Astrocyte (in vitro differentiated cells and primary cell): ENCODE measurements at regions not wholly inside any gene's neighbourhood (a gene's known extent, or its start where the extent isn't known, plus 50 kb on each side); places are given as distances from the start of the nearest gene placed in this dataset.

Experiments used
- DNase-seq: peaks from one replicate; pipeline ENCODE4 v3.0.0-alpha.2; 2010; ENCODE audit warnings: low read depth
- FAIRE-seq: peaks from 2 replicates; lab custom pipeline; 2011; peaks lifted over from hg19 to GRCh38; lab: Jason Lieb, UNC
- H2AFZ ChIP-seq: 2 replicates; pipeline ENCODE4 v1.6.0; 2012; ENCODE audit warnings: low read depth, low read length, inconsistent platforms
- H3K27ac ChIP-seq: 2 replicates; pipeline ENCODE4 v1.5.1; 2011; ENCODE audit warnings: low read depth, low read length, inconsistent platforms
- H3K27me3 ChIP-seq: 2 replicates; pipeline ENCODE4 v1.6.0; 2011; ENCODE audit warnings: low read length, inconsistent platforms; ENCODE audit not compliant: insufficient read depth
- H3K36me3 ChIP-seq: 2 replicates; pipeline ENCODE4 v1.5.1; 2011; ENCODE audit warnings: low read length, inconsistent platforms; ENCODE audit not compliant: insufficient read depth
- H3K4me1 ChIP-seq: 2 replicates; pipeline ENCODE4 v1.5.1; 2011; ENCODE audit warnings: low read length, inconsistent platforms; ENCODE audit not compliant: insufficient read depth
- H3K4me2 ChIP-seq: 2 replicates; pipeline ENCODE4 v1.6.0; 2012; ENCODE audit warnings: low read length, inconsistent platforms
- H3K4me3 ChIP-seq: 2 replicates; pipeline ENCODE4 v1.5.1; 2011; ENCODE audit warnings: low read depth, mild to moderate bottlenecking, low read length, inconsistent platforms; ENCODE audit not compliant: insufficient read depth
- H3K79me2 ChIP-seq: 2 replicates; pipeline ENCODE4 v1.6.0; 2012; ENCODE audit warnings: mild to moderate bottlenecking, low read length, inconsistent platforms; ENCODE audit not compliant: insufficient read depth
- H3K9ac ChIP-seq: 2 replicates; pipeline ENCODE4 v1.6.0; 2012; ENCODE audit warnings: mild to moderate bottlenecking, low read length, inconsistent platforms
- H3K9me3 ChIP-seq: 2 replicates; pipeline ENCODE4 v1.5.1; 2012; ENCODE audit warnings: low read depth, mild to moderate bottlenecking, low read length, inconsistent platforms; ENCODE audit not compliant: insufficient read depth
- H4K20me1 ChIP-seq: 2 replicates; pipeline ENCODE4 v1.6.0; 2012; ENCODE audit warnings: low read length, inconsistent platforms; ENCODE audit not compliant: insufficient read depth
- H3K27ac Mint-ChIP-seq: one replicate; pipeline ENCODE4 v1.8.0; 2021; ENCODE audit warnings: mild to moderate bottlenecking, mixed read lengths; ENCODE audit not compliant: unreplicated experiment
- H3K27me3 Mint-ChIP-seq: one replicate; pipeline ENCODE4 v1.8.0; 2021; ENCODE audit warnings: low read depth, mixed read lengths; ENCODE audit not compliant: unreplicated experiment
- H3K36me3 Mint-ChIP-seq: one replicate; pipeline ENCODE4 v1.8.0; 2021; ENCODE audit warnings: low read depth, mixed read lengths; ENCODE audit not compliant: unreplicated experiment
- H3K4me1 Mint-ChIP-seq: one replicate; pipeline ENCODE4 v1.8.0; 2021; ENCODE audit warnings: low read depth, mixed read lengths; ENCODE audit not compliant: unreplicated experiment
- H3K4me3 Mint-ChIP-seq: one replicate; pipeline ENCODE4 v1.8.0; 2021; ENCODE audit warnings: mild to moderate bottlenecking, moderate library complexity, mixed read lengths; ENCODE audit not compliant: unreplicated experiment
- H3K9me3 Mint-ChIP-seq: one replicate; pipeline ENCODE4 v1.8.0; 2021; ENCODE audit warnings: mild to moderate bottlenecking, mixed read lengths; ENCODE audit not compliant: unreplicated experiment
- EZH2 ChIP-seq: IDR thresholded peaks from 2 replicates; pipeline ENCODE4 v1.6.1; 2012; ENCODE audit warnings: mild to moderate bottlenecking, low read length, inconsistent platforms; ENCODE audit not compliant: insufficient read depth
- TF ChIP-seq, protein P1 (sequence below): IDR thresholded peaks from 2 replicates; pipeline ENCODE4 v1.5.1; 2011; ENCODE audit warnings: low read depth, mild to moderate bottlenecking, inconsistent platforms, low read length, moderate library complexity; ENCODE audit not compliant: insufficient read depth

DNA sequence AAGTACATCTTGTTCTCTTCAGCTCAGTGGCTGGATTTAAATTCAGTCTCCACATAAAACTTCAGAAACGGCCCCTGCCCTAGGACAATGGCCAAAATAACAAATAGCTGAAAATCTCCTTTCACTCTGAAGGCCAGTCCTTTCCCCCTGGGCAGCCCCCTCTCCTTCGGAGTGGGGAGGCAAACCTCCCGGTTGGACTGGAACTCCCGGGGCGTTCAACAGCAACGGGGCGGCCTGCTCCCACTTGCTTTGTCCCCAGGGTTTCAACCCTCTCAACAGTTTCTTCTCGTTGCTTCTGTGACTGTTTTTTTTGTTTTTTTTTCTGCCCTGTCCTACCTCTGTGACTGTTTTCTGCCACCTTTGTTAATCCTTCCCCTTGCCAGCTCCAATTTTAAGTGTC lies 102.6 kb upstream of the DUSP22 start:
- H3K9me3 ChIP-seq = no peaks in the 10 kb centered on the region
- no peak for FAIRE-seq
- no peak overlapping the region for H3K27ac Mint-ChIP-seq
- H3K79me2 ChIP-seq = no peaks in the 10 kb centered on the region
- no peak overlapping the region for H2AFZ ChIP-seq
- H3K4me2 ChIP-seq = no peak overlapping the region
- H4K20me1 ChIP-seq = no peaks in the 10 kb centered on the region
- H3K4me3 ChIP-seq = no peak overlapping the region
- no peaks in the 10 kb centered on the region for H3K36me3 ChIP-seq
- no peak overlapping the region for H3K4me3 Mint-ChIP-seq
- H3K9ac ChIP-seq = no peak overlapping the region
- TF ChIP-seq, protein P1, sequence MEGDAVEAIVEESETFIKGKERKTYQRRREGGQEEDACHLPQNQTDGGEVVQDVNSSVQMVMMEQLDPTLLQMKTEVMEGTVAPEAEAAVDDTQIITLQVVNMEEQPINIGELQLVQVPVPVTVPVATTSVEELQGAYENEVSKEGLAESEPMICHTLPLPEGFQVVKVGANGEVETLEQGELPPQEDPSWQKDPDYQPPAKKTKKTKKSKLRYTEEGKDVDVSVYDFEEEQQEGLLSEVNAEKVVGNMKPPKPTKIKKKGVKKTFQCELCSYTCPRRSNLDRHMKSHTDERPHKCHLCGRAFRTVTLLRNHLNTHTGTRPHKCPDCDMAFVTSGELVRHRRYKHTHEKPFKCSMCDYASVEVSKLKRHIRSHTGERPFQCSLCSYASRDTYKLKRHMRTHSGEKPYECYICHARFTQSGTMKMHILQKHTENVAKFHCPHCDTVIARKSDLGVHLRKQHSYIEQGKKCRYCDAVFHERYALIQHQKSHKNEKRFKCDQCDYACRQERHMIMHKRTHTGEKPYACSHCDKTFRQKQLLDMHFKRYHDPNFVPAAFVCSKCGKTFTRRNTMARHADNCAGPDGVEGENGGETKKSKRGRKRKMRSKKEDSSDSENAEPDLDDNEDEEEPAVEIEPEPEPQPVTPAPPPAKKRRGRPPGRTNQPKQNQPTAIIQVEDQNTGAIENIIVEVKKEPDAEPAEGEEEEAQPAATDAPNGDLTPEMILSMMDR = no peak
- no peak for TF ChIP-seq EZH2
- no peaks in the 10 kb centered on the region for H3K9me3 Mint-ChIP-seq
- H3K4me1 ChIP-seq = no peaks in the 10 kb centered on the region
- no peak overlapping the region for H3K27ac ChIP-seq
- peaks cover 24% of the 10 kb centered on the region for H3K4me1 Mint-ChIP-seq
- no peak for DNase-seq
- peaks cover 7% of the 10 kb centered on the region for H3K27me3 Mint-ChIP-seq
- no peaks in the 10 kb centered on the region for H3K27me3 ChIP-seq
- H3K36me3 Mint-ChIP-seq = no peaks in the 10 kb centered on the region

DNA sequence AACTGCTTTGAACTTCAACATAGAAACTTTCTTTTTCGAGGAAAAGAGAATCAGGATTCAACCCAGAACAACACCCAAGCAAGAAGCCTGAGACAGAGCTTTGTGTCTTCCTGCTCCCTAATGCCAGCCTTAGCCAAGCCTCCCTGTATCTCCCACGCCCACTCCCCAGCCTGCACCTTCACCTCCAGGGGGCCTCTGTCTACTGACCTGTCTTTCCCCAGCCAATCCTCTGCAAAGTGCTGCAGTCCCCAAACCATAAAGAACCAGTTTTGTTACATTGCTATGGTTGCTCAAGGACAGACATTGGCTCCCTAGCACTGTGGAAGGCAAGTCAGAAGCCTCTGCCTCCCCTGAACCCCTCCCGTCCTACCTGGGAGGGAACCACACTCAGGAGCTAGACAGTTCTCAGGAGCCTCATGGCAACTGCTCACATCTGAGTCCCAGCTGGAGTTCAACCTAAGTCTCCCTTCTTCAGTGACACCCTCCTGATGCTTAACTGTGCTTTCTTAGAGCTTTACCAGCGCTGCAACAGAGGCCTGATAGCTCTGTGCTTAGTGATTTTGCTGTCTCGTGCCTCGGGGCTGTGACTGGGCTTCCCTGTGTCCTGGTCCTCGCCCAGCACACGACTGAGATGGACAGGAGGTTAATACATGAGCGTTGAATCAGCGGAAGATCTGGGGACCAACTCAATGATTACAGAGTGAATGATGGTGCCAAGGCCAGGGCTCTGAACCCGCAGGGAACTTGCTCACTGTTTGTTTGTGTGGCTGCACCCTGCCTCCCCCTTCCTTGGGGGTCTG lies 101.5 kb upstream of the DUSP22 start:
- H3K27me3 ChIP-seq = no peaks in the 10 kb centered on the region
- H3K4me1 Mint-ChIP-seq = peaks cover 30% of the 10 kb centered on the region
- FAIRE-seq = no peak
- no peak overlapping the region for H3K4me2 ChIP-seq
- no peaks in the 10 kb centered on the region for H3K36me3 Mint-ChIP-seq
- H3K4me1 ChIP-seq = no peaks in the 10 kb centered on the region
- H3K9me3 Mint-ChIP-seq = no peaks in the 10 kb centered on the region
- no peak for TF ChIP-seq EZH2
- TF ChIP-seq, protein P1 = no peak
- H3K79me2 ChIP-seq = no peaks in the 10 kb centered on the region
- no peak overlapping the region for H3K9ac ChIP-seq
- no peak overlapping the region for H2AFZ ChIP-seq
- no peak for DNase-seq
- H3K27ac ChIP-seq = no peak overlapping the region
- no peak overlapping the region for H3K27ac Mint-ChIP-seq
- H3K36me3 ChIP-seq = no peaks in the 10 kb centered on the region
- H3K4me3 ChIP-seq = no peak overlapping the region
- peaks cover 7% of the 10 kb centered on the region for H3K27me3 Mint-ChIP-seq
- H4K20me1 ChIP-seq = no peaks in the 10 kb centered on the region
- H3K9me3 ChIP-seq = no peaks in the 10 kb centered on the region
- H3K4me3 Mint-ChIP-seq = no peak overlapping the region
